ENCODE measurements at regions not wholly inside any gene's neighbourhood (a gene's known extent, or its start where the extent isn't known, plus 50 kb on each side); places are given as distances from the start of the nearest gene placed in this dataset.

DNA sequence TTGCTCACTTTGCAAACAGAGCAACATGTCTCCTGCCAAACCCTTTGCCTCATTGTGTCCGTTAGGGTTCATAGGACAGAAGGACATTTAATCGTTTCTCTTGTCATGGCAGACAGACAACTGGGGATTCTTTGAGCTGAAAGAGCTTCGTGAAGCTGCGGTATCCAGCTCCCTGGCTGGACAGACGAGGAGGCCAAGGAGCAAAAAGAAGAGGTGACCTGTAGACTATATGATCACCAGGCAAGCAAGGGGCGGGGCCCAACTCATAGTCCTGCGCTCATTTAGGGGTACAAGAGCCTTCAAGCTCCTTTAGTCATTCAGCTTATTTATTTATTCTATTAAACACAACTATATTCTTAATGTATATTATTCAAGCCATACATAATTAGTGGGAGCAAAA, 66.8 kb upstream of the VRK1 start:
- Histone ChIP-seq H3K9me3 (ENCODE audit: control insufficient read depth, insufficient read depth, low read depth, low read length) (no peaks in the 10 kb centered on the region), H3K36me3 (ENCODE audit: control insufficient read depth in 2 of 2, insufficient read depth in 1 of 2, low read length in 2 of 2) (no peaks in the 10 kb centered on the region), H3K4me1 (ENCODE audit: control insufficient read depth, insufficient read depth, low read length) (peaks cover 3% of the 10 kb centered on the region; the same call in 1 of the 2 replicates), H3K27ac (ENCODE audit: extremely low read depth, low read depth, low read length) (no peak overlapping the region), H3K4me3 (ENCODE audit: low read depth, low read length) (no peak overlapping the region)
- POLR2A ChIA-PET = no interaction called here
- TF ChIP-seq SALL2 (tag by site-specific recombination; IDR thresholded peaks at IDR 0.05; ENCODE audit: borderline replicate concordance) (no peak), ZNF433 (tag by site-specific recombination; IDR thresholded peaks at IDR 0.05; ENCODE audit: low read depth) (no peak), YY2 (tag by site-specific recombination; IDR thresholded peaks at IDR 0.05) (no peak), ZNF121 (tag by site-specific recombination; IDR thresholded peaks at IDR 0.05) (no peak), ZNF16 (tag by site-specific recombination; IDR thresholded peaks at IDR 0.05; ENCODE audit: low read depth) (no peak)
- CTCF ChIA-PET = interaction anchor here (1.2 kb wide), 2 partner anchors 10 to 11 kb away, joined by 3 to 5 read pairs; no protein-coding TSS in a partner anchor

DNA sequence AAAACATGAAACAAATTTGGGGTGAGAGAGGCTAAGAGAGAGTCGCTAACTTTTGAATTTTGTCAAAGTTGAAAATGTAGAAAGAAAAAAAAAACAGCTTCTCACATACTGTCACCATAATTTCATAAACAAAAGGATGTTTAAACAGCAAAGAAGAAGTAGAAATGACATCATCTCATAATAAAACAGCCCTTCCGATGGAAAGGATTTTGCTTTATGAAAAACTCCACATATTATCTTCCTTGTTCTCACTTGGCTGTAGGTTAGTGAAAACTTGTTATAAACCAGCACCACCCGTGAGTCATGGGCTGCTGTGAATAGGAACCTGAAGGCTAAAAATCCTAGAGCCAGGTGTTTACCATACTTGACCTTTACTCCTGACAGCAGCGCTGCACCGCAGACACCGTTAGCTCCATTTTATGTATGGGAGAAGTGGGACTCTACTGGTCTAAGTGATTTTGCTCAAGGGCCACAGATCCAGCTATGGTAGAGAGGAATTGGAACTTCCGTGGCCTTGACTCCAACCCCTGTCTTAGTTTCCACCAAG, 63.0 kb upstream of the VRK1 start:
- no peaks in the 10 kb centered on the region for H3K9me3 ChIP-seq (ENCODE audit: control insufficient read depth, insufficient read depth, low read depth, low read length)
- H3K36me3 ChIP-seq (ENCODE audit: control insufficient read depth in 2 of 2, insufficient read depth in 1 of 2, low read length in 2 of 2) = no peaks in the 10 kb centered on the region
- H3K27ac ChIP-seq (ENCODE audit: extremely low read depth, low read depth, low read length) = no peak overlapping the region
- ChIA-PET CTCF (interaction anchor here (0.6 to 0.9 kb wide), 2 partner anchors 31 to 168 kb away, joined by 3 read pairs; no protein-coding TSS in a partner anchor), POLR2A (no interaction called here)
- H3K4me3 ChIP-seq (ENCODE audit: low read depth, low read length) = no peak overlapping the region
- TF ChIP-seq, protein P1, sequence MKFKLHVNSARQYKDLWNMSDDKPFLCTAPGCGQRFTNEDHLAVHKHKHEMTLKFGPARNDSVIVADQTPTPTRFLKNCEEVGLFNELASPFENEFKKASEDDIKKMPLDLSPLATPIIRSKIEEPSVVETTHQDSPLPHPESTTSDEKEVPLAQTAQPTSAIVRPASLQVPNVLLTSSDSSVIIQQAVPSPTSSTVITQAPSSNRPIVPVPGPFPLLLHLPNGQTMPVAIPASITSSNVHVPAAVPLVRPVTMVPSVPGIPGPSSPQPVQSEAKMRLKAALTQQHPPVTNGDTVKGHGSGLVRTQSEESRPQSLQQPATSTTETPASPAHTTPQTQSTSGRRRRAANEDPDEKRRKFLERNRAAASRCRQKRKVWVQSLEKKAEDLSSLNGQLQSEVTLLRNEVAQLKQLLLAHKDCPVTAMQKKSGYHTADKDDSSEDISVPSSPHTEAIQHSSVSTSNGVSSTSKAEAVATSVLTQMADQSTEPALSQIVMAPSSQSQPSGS (tag by site-specific recombination; IDR thresholded peaks at IDR 0.05; ENCODE audit: low read depth) = peak; percentile 84
- TF ChIP-seq, protein P2, sequence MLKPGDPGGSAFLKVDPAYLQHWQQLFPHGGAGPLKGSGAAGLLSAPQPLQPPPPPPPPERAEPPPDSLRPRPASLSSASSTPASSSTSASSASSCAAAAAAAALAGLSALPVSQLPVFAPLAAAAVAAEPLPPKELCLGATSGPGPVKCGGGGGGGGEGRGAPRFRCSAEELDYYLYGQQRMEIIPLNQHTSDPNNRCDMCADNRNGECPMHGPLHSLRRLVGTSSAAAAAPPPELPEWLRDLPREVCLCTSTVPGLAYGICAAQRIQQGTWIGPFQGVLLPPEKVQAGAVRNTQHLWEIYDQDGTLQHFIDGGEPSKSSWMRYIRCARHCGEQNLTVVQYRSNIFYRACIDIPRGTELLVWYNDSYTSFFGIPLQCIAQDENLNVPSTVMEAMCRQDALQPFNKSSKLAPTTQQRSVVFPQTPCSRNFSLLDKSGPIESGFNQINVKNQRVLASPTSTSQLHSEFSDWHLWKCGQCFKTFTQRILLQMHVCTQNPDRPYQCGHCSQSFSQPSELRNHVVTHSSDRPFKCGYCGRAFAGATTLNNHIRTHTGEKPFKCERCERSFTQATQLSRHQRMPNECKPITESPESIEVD (tag by site-specific recombination; IDR thresholded peaks at IDR 0.05) = peak; percentile 55; the same call in 1 of the 2 replicates
- no peak for TF ChIP-seq ZNF302 (tag by site-specific recombination; IDR thresholded peaks at IDR 0.05; ENCODE audit: low read depth)
- H3K4me1 ChIP-seq (ENCODE audit: control insufficient read depth, insufficient read depth, low read length) = peaks cover 3% of the 10 kb centered on the region; the same call in 1 of the 2 replicates

DNA sequence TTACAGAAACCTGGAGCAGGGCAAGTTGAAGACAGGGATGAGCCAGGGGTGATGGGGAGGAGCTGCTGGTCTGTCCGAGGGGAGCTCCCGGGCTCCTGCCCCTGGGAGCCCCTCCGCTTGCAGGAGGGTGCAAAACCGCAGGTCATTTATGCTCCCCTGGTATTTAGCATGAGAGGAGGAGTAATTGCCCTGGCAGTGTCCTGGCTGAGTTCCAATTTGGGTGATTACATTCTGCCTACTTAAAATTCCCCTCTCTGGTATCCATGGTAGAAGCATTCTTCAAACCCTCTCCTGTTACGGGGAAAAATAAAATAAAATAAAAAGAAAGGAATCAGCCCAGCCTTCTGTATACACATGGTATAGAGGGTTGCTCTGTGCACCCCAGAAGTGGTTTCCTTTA, 61.7 kb upstream of the VRK1 start:
- POLR2A ChIA-PET = no interaction called here
- H3K9me3 ChIP-seq (ENCODE audit: control insufficient read depth, insufficient read depth, low read depth, low read length) = no peaks in the 10 kb centered on the region
- H3K4me3 ChIP-seq (ENCODE audit: low read depth, low read length) = no peak overlapping the region
- CTCF ChIA-PET = interaction anchor here (1.3 kb wide), 1 partner anchor 151 kb away, joined by 4 read pairs; no protein-coding TSS in a partner anchor
- no peak overlapping the region for H3K27ac ChIP-seq (ENCODE audit: extremely low read depth, low read depth, low read length)
- H3K4me1 ChIP-seq (ENCODE audit: control insufficient read depth, insufficient read depth, low read length) = no peaks in the 10 kb centered on the region
- H3K36me3 ChIP-seq (ENCODE audit: control insufficient read depth in 2 of 2, insufficient read depth in 1 of 2, low read length in 2 of 2) = no peaks in the 10 kb centered on the region
- no peak for TF ChIP-seq ZNF416 (tag by site-specific recombination; IDR thresholded peaks at IDR 0.05)
- TF ChIP-seq GLI2 (tag by site-specific recombination; IDR thresholded peaks at IDR 0.05; ENCODE audit: borderline replicate concordance, low read depth) = no peak
- no peak for TF ChIP-seq ZBTB21 (tag by site-specific recombination; IDR thresholded peaks at IDR 0.05)
- no peak for TF ChIP-seq MYNN (tag by site-specific recombination; IDR thresholded peaks at IDR 0.05; ENCODE audit: borderline replicate concordance)
- TF ChIP-seq ZNF544 (tag by site-specific recombination; IDR thresholded peaks at IDR 0.05) = no peak
- no peak for TF ChIP-seq ZNF776 (tag by site-specific recombination; IDR thresholded peaks at IDR 0.05; ENCODE audit: borderline replicate concordance)
- TF ChIP-seq ZNF146 (tag by site-specific recombination; IDR thresholded peaks at IDR 0.05) = no peak
- TF ChIP-seq, protein P3, sequence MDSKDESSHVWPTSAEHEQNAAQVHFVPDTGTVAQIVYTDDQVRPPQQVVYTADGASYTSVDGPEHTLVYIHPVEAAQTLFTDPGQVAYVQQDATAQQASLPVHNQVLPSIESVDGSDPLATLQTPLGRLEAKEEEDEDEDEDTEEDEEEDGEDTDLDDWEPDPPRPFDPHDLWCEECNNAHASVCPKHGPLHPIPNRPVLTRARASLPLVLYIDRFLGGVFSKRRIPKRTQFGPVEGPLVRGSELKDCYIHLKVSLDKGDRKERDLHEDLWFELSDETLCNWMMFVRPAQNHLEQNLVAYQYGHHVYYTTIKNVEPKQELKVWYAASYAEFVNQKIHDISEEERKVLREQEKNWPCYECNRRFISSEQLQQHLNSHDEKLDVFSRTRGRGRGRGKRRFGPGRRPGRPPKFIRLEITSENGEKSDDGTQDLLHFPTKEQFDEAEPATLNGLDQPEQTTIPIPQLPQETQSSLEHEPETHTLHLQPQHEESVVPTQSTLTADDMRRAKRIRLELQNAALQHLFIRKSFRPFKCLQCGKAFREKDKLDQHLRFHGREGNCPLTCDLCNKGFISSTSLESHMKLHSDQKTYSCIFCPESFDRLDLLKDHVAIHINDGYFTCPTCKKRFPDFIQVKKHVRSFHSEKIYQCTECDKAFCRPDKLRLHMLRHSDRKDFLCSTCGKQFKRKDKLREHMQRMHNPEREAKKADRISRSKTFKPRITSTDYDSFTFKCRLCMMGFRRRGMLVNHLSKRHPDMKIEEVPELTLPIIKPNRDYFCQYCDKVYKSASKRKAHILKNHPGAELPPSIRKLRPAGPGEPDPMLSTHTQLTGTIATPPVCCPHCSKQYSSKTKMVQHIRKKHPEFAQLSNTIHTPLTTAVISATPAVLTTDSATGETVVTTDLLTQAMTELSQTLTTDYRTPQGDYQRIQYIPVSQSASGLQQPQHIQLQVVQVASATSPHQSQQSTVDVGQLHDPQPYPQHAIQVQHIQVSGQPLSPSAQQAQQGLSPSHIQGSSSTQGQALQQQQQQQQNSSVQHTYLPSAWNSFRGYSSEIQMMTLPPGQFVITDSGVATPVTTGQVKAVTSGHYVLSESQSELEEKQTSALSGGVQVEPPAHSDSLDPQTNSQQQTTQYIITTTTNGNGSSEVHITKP (tag by site-specific recombination; IDR thresholded peaks at IDR 0.05) = peak; percentile 65
- no peak for TF ChIP-seq ZSCAN30 (tag by site-specific recombination; IDR thresholded peaks at IDR 0.05)
- TF ChIP-seq ZNF501 (tag by site-specific recombination; IDR thresholded peaks at IDR 0.05) = no peak
- TF ChIP-seq, protein P4, sequence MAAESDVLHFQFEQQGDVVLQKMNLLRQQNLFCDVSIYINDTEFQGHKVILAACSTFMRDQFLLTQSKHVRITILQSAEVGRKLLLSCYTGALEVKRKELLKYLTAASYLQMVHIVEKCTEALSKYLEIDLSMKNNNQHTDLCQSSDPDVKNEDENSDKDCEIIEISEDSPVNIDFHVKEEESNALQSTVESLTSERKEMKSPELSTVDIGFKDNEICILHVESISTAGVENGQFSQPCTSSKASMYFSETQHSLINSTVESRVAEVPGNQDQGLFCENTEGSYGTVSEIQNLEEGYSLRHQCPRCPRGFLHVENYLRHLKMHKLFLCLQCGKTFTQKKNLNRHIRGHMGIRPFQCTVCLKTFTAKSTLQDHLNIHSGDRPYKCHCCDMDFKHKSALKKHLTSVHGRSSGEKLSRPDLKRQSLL (tag by site-specific recombination; IDR thresholded peaks at IDR 0.05) = no peak
- TF ChIP-seq KLF1 (tag by site-specific recombination; IDR thresholded peaks at IDR 0.05) = no peak
- TF ChIP-seq ZNF701 (tag by site-specific recombination; IDR thresholded peaks at IDR 0.05) = no peak
- TF ChIP-seq ZNF302 (tag by site-specific recombination; IDR thresholded peaks at IDR 0.05; ENCODE audit: low read depth) = no peak
- TF ChIP-seq OSR2 (tag by site-specific recombination; IDR thresholded peaks at IDR 0.05) = peak; percentile 22; the same call in 1 of the 2 replicates
